ENCODE measurements at regions not wholly inside any gene's neighbourhood (a gene's known extent, or its start where the extent isn't known, plus 50 kb on each side); places are given as distances from the start of the nearest gene placed in this dataset.
A peak's percentile ranks its signal among the peaks of the same experiment; 100 is the strongest.

DNA sequence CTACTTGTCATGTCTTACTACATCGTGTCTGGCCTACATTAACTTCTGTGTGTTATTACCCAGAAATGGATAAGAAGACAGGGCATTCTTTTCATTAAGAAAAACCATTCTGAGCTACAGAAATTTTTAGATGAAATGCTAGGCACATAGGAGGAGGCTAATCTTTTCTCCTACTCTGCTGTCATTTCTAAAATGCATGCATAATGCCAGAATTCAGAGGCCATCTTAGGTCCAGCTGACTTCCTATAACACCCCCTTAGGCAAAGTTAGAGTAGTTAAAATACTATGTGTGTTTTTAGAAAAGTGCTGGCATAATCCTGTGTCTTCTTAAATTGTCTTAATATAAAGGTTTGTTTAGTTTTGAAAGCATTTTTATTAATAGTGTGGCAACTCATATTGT, 352.6 kb downstream of the CSNK1G3 start:
- CTCF ChIA-PET: no interaction called here
- Histone ChIP-seq H3K4me3 (ENCODE audit: low read depth, low read length, poor library complexity, severe bottlenecking) (no peak overlapping the region), H3K36me3 (ENCODE audit: insufficient read depth, low read length, poor library complexity, severe bottlenecking) (no peaks in the 10 kb centered on the region), H3K27ac (ENCODE audit: low read depth, low read length, poor library complexity, severe bottlenecking) (no peak overlapping the region), H3K9me3 (ENCODE audit: low read depth, low read length, poor library complexity, severe bottlenecking) (no peaks in the 10 kb centered on the region), H3K4me1 (ENCODE audit: insufficient read depth, low read length, poor library complexity, severe bottlenecking) (peaks cover 14% of the 10 kb centered on the region), H3K27me3 (replicated peaks; ENCODE audit: insufficient read depth, low read depth, low read length, poor library complexity) (no peaks in the 10 kb centered on the region)
- intact Hi-C loops (cut with micrococcal nuclease; ENCODE audit: unreplicated experiment): no loop called here
- POLR2A ChIA-PET (ENCODE audit: low non-redundant PET): no interaction called here
- no peak for DNase-seq (ENCODE audit: low spot score)
- BruUV-seq (replicated peaks): no TSS peak
- TF ChIP-seq, protein P1, sequence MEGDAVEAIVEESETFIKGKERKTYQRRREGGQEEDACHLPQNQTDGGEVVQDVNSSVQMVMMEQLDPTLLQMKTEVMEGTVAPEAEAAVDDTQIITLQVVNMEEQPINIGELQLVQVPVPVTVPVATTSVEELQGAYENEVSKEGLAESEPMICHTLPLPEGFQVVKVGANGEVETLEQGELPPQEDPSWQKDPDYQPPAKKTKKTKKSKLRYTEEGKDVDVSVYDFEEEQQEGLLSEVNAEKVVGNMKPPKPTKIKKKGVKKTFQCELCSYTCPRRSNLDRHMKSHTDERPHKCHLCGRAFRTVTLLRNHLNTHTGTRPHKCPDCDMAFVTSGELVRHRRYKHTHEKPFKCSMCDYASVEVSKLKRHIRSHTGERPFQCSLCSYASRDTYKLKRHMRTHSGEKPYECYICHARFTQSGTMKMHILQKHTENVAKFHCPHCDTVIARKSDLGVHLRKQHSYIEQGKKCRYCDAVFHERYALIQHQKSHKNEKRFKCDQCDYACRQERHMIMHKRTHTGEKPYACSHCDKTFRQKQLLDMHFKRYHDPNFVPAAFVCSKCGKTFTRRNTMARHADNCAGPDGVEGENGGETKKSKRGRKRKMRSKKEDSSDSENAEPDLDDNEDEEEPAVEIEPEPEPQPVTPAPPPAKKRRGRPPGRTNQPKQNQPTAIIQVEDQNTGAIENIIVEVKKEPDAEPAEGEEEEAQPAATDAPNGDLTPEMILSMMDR (conservative IDR thresholded peaks at IDR 0.05; ENCODE audit: low read depth, low read length): no peak
- no peak for TF ChIP-seq EZH2 (IDR thresholded peaks at IDR 0.05; ENCODE audit: borderline replicate concordance, low read depth, low read length, poor library complexity, severe bottlenecking)

DNA sequence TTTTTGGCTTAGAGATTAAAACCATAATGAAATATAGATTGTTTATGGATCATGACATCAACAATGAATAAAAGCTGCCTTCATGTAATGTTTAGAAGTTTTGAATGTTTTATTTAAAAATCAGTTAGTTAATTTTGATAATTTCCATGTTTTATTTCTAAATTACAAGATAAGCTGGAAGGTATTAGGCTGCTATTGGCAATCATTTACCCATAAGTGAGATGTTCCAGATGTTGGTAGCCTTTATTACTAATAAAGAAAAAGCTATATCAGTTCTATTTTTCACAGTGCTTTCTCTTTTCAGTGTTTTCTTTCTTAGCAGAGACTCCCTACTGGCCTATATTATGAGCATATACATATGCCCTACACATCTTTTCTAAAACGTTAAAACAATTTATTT, 347.0 kb downstream of the CSNK1G3 start:
- H3K9me3 ChIP-seq (ENCODE audit: low read depth, low read length, poor library complexity, severe bottlenecking): no peaks in the 10 kb centered on the region
- H3K27me3 ChIP-seq (replicated peaks; ENCODE audit: insufficient read depth, low read depth, low read length, poor library complexity): no peaks in the 10 kb centered on the region
- no peak for DNase-seq (ENCODE audit: low spot score)
- H3K4me3 ChIP-seq (ENCODE audit: low read depth, low read length, poor library complexity, severe bottlenecking): no peak overlapping the region
- no peak for TF ChIP-seq EZH2 (IDR thresholded peaks at IDR 0.05; ENCODE audit: borderline replicate concordance, low read depth, low read length, poor library complexity, severe bottlenecking)
- TF ChIP-seq, protein P1 (conservative IDR thresholded peaks at IDR 0.05; ENCODE audit: low read depth, low read length): no peak
- no peak overlapping the region for H3K27ac ChIP-seq (ENCODE audit: low read depth, low read length, poor library complexity, severe bottlenecking)
- POLR2A ChIA-PET (ENCODE audit: low non-redundant PET): no interaction called here
- H3K4me1 ChIP-seq (ENCODE audit: insufficient read depth, low read length, poor library complexity, severe bottlenecking): peaks cover 5% of the 10 kb centered on the region
- CTCF ChIA-PET: no interaction called here
- no peaks in the 10 kb centered on the region for H3K36me3 ChIP-seq (ENCODE audit: insufficient read depth, low read length, poor library complexity, severe bottlenecking)
- BruUV-seq (replicated peaks): no TSS peak
- intact Hi-C loops (cut with micrococcal nuclease; ENCODE audit: unreplicated experiment): no loop called here

GRCh38 chr5:123856766-123857165, 344.8 kb downstream of the CSNK1G3 start:
- no TSS peak for BruUV-seq (replicated peaks)
- Histone ChIP-seq H3K27me3 (replicated peaks; ENCODE audit: insufficient read depth, low read depth, low read length, poor library complexity) (no peaks in the 10 kb centered on the region), H3K36me3 (ENCODE audit: insufficient read depth, low read length, poor library complexity, severe bottlenecking) (no peaks in the 10 kb centered on the region), H3K9me3 (ENCODE audit: low read depth, low read length, poor library complexity, severe bottlenecking) (no peaks in the 10 kb centered on the region), H3K4me3 (ENCODE audit: low read depth, low read length, poor library complexity, severe bottlenecking) (no peak overlapping the region), H3K4me1 (ENCODE audit: insufficient read depth, low read length, poor library complexity, severe bottlenecking) (peaks cover 5% of the 10 kb centered on the region), H3K27ac (ENCODE audit: low read depth, low read length, poor library complexity, severe bottlenecking) (no peak overlapping the region)
- ChIA-PET POLR2A (ENCODE audit: low non-redundant PET) (no interaction called here), CTCF (no interaction called here)
- DNase-seq (ENCODE audit: low spot score): peak; percentile 27
- intact Hi-C loops (cut with micrococcal nuclease; ENCODE audit: unreplicated experiment): no loop called here
- no peak for TF ChIP-seq EZH2 (IDR thresholded peaks at IDR 0.05; ENCODE audit: borderline replicate concordance, low read depth, low read length, poor library complexity, severe bottlenecking)
- TF ChIP-seq, protein P1 (conservative IDR thresholded peaks at IDR 0.05; ENCODE audit: low read depth, low read length): no peak
